ENCODE measurements at regions not wholly inside any gene's neighbourhood (a gene's known extent, or its start where the extent isn't known, plus 50 kb on each side); places are given as distances from the start of the nearest gene placed in this dataset.

- no peaks in the 10 kb centered on the region for H3K36me3 ChIP-seq (ENCODE audit: control insufficient read depth, low read length)
- no peaks in the 10 kb centered on the region for H3K9me2 ChIP-seq (replicated peaks; ENCODE audit: control insufficient read depth, low read length)
- H3K79me2 ChIP-seq (ENCODE audit: control insufficient read depth, low read length) = no peaks in the 10 kb centered on the region
- H3K4me2 ChIP-seq (ENCODE audit: low read length) = no peak overlapping the region
- no peaks in the 10 kb centered on the region for H4K20me1 ChIP-seq (ENCODE audit: control insufficient read depth, insufficient read depth, low read depth, low read length)
- H3K4me3 ChIP-seq (ENCODE audit: low read length) = no peak overlapping the region
- no peaks in the 10 kb centered on the region for H3F3A ChIP-seq (ENCODE audit: control insufficient read depth, insufficient read depth)
- no peaks in the 10 kb centered on the region for H3K4me1 ChIP-seq (ENCODE audit: control insufficient read depth, low read length)
- no peaks in the 10 kb centered on the region for H3K9me3 ChIP-seq (ENCODE audit: control insufficient read depth, insufficient read depth, low read length)
- TF ChIP-seq EZH2phosphoT487 (IDR thresholded peaks at IDR 0.05; ENCODE audit: borderline replicate concordance, low read length) (no peak), CTCF (IDR thresholded peaks at IDR 0.05; ENCODE audit: low read depth, low read length, poor library complexity, severe bottlenecking) (no peak)
- no peaks in the 10 kb centered on the region for H3K27me3 ChIP-seq (ENCODE audit: control insufficient read depth, low read length)
- no peak overlapping the region for H3K27ac ChIP-seq (ENCODE audit: low read depth, low read length)
Observed at GRCh38 chr5:8750100-8750499, 795.8 kb downstream of the SEMA5A start.

- Histone ChIP-seq H3K4me3 (ENCODE audit: low read length) (no peak overlapping the region), H3F3A (ENCODE audit: control insufficient read depth, insufficient read depth) (no peaks in the 10 kb centered on the region), H3K79me2 (ENCODE audit: control insufficient read depth, low read length) (no peaks in the 10 kb centered on the region), H3K36me3 (ENCODE audit: control insufficient read depth, low read length) (no peaks in the 10 kb centered on the region), H3K9me2 (replicated peaks; ENCODE audit: control insufficient read depth, low read length) (no peaks in the 10 kb centered on the region), H3K4me2 (ENCODE audit: low read length) (no peak overlapping the region), H3K27me3 (ENCODE audit: control insufficient read depth, low read length) (no peaks in the 10 kb centered on the region), H3K27ac (ENCODE audit: low read depth, low read length) (no peak overlapping the region), H3K9me3 (ENCODE audit: control insufficient read depth, insufficient read depth, low read length) (no peaks in the 10 kb centered on the region), H4K20me1 (ENCODE audit: control insufficient read depth, insufficient read depth, low read depth, low read length) (no peaks in the 10 kb centered on the region), H3K4me1 (ENCODE audit: control insufficient read depth, low read length) (no peaks in the 10 kb centered on the region)
- TF ChIP-seq CTCF (IDR thresholded peaks at IDR 0.05; ENCODE audit: low read depth, low read length, poor library complexity, severe bottlenecking) (no peak), EZH2phosphoT487 (IDR thresholded peaks at IDR 0.05; ENCODE audit: borderline replicate concordance, low read length) (no peak)
Observed at GRCh38 chr5:8751971-8752370, 793.9 kb downstream of the SEMA5A start.

GRCh38 chr5:8752595-8752994 lies 793.3 kb downstream of the SEMA5A start:
- H3K27me3 ChIP-seq (ENCODE audit: control insufficient read depth, low read length) = no peaks in the 10 kb centered on the region
- TF ChIP-seq CTCF (IDR thresholded peaks at IDR 0.05; ENCODE audit: low read depth, low read length, poor library complexity, severe bottlenecking) (no peak), EZH2phosphoT487 (IDR thresholded peaks at IDR 0.05; ENCODE audit: borderline replicate concordance, low read length) (no peak)

More at GRCh38 chr5:8752595-8752994, 793.3 kb downstream of the SEMA5A start:
- Histone ChIP-seq H4K20me1 (ENCODE audit: control insufficient read depth, insufficient read depth, low read depth, low read length) (no peaks in the 10 kb centered on the region), H3K4me2 (ENCODE audit: low read length) (no peak overlapping the region), H3K9me3 (ENCODE audit: control insufficient read depth, insufficient read depth, low read length) (no peaks in the 10 kb centered on the region), H3K4me1 (ENCODE audit: control insufficient read depth, low read length) (no peaks in the 10 kb centered on the region), H3K79me2 (ENCODE audit: control insufficient read depth, low read length) (no peaks in the 10 kb centered on the region), H3K36me3 (ENCODE audit: control insufficient read depth, low read length) (no peaks in the 10 kb centered on the region), H3K4me3 (ENCODE audit: low read length) (no peak overlapping the region), H3F3A (ENCODE audit: control insufficient read depth, insufficient read depth) (no peaks in the 10 kb centered on the region), H3K27ac (ENCODE audit: low read depth, low read length) (no peak overlapping the region), H3K9me2 (replicated peaks; ENCODE audit: control insufficient read depth, low read length) (no peaks in the 10 kb centered on the region)
